ENCODE measurements at regions not wholly inside any gene's neighbourhood (a gene's known extent, or its start where the extent isn't known, plus 50 kb on each side); places are given as distances from the start of the nearest gene placed in this dataset.

GRCh38 chr2:15084826-15085489, 452.4 kb downstream of the LRATD1 start:
- ChIA-PET POLR2A (interaction anchor here (0.6 kb wide), 1 partner anchor 607 kb away, joined by 3 read pairs; no protein-coding TSS in a partner anchor), CTCF (ENCODE audit: low intra/inter-chr PET ratio) (no interaction called here)
- under 1% methylated on average over 31 of the region's 33 CpGs for WGBS (ENCODE audit: insufficient coverage, low coverage, missing lambda C conversion rate)
- no peak overlapping the region for H2AFZ ChIP-seq (ENCODE audit: low read depth, low read length)
- peaks cover 0 to 5% of the 10 kb centered on the region in 2 experiments; a peak in 1 of 5 replicates for H3K4me1 ChIP-seq (replicated peaks in 1 of 2; ENCODE audit: control insufficient read depth in 2 of 2, insufficient read depth in 2 of 2, low read length in 2 of 2)
- H3K27ac ChIP-seq (ENCODE audit: extremely low read depth, low read depth, low read length): no peak overlapping the region
- BruUV-seq (replicated peaks): no TSS peak
- no peak overlapping the region for H3K4me3 ChIP-seq
- FAIRE-seq (no peak), DNase-seq (ENCODE audit: extremely low read depth in 1 of 4, low spot score in 3 of 4) (no peak), ATAC-seq (peak; percentile 68)
- H3K4me2 ChIP-seq (ENCODE audit: insufficient read depth, low read length): no peak overlapping the region
- H3K9ac ChIP-seq (ENCODE audit: insufficient read depth in 1 of 2, low read depth in 2 of 2, low read length in 2 of 2): 0 out of 4 replicates have a peak overlapping the region, but pooled peaks of 1 of the 2 experiments have one; percentile 31
- no peaks in the 10 kb centered on the region for H3K9me3 ChIP-seq (replicated peaks; ENCODE audit: control insufficient read depth, insufficient read depth, low read depth, low read length)
- H3K79me2 ChIP-seq (ENCODE audit: control insufficient read depth, insufficient read depth, low read length): no peaks in the 10 kb centered on the region
- H3K36me3 ChIP-seq (ENCODE audit: control insufficient read depth, insufficient read depth, low read length): no peaks in the 10 kb centered on the region
- in situ Hi-C loops (cut with MboI) (no loop called here), intact Hi-C loops (cut with micrococcal nuclease) (no loop called here)
- H3K9me1 ChIP-seq (ENCODE audit: control insufficient read depth, insufficient read depth, low read length): no peaks in the 10 kb centered on the region
- peaks cover 0 to 17% of the 10 kb centered on the region in 2 experiments; a peak in 2 of 5 replicates for H3K27me3 ChIP-seq (ENCODE audit: control insufficient read depth in 2 of 2, insufficient read depth in 2 of 2, low read length in 2 of 2)
- no peaks in the 10 kb centered on the region for H4K20me1 ChIP-seq (replicated peaks; ENCODE audit: control insufficient read depth, insufficient read depth, low read length)
- no peak for TF ChIP-seq CREB5 (CRISPR knock-in tag; IDR thresholded peaks at IDR 0.05)
- TF ChIP-seq ZNF143 (CRISPR knock-in tag; IDR thresholded peaks at IDR 0.05): no peak
- no peak for TF ChIP-seq CEBPB (tag; IDR thresholded peaks at IDR 0.05)

- TF ChIP-seq CBX3 (IDR thresholded peaks at IDR 0.05; ENCODE audit: borderline replicate concordance in 1 of 2, low read length in 2 of 2) (no peak), NELFE (IDR thresholded peaks at IDR 0.05; ENCODE audit: insufficient read depth, insufficient read length) (no peak), THRA (IDR thresholded peaks at IDR 0.05) (no peak)
- no peak for DNase-seq (ENCODE audit: extremely low read depth in 1 of 4, low spot score in 3 of 4)
- H3K4me2 ChIP-seq (ENCODE audit: insufficient read depth, low read length): no peak overlapping the region
- H3K9me1 ChIP-seq (ENCODE audit: control insufficient read depth, insufficient read depth, low read length): no peaks in the 10 kb centered on the region
- H3K36me3 ChIP-seq (ENCODE audit: control insufficient read depth, insufficient read depth, low read length): no peaks in the 10 kb centered on the region
- intact Hi-C loops (cut with micrococcal nuclease) (no loop called here), in situ Hi-C loops (cut with MboI) (no loop called here)
- no peak for ATAC-seq
- ChIA-PET CTCF (ENCODE audit: low intra/inter-chr PET ratio) (no interaction called here), POLR2A (no interaction called here)
- no peak overlapping the region for H2AFZ ChIP-seq (ENCODE audit: low read depth, low read length)
- no peak overlapping the region for H3K9ac ChIP-seq (ENCODE audit: insufficient read depth in 1 of 2, low read depth in 2 of 2, low read length in 2 of 2)
- no peak overlapping the region for H3K4me3 ChIP-seq
- no peaks in the 10 kb centered on the region for H3K4me1 ChIP-seq (replicated peaks in 1 of 2; ENCODE audit: control insufficient read depth in 2 of 2, insufficient read depth in 2 of 2, low read length in 2 of 2)
- H3K27ac ChIP-seq (ENCODE audit: extremely low read depth, low read depth, low read length): no peak overlapping the region
- H4K20me1 ChIP-seq (replicated peaks; ENCODE audit: control insufficient read depth, insufficient read depth, low read length): no peaks in the 10 kb centered on the region
- H3K79me2 ChIP-seq (ENCODE audit: control insufficient read depth, insufficient read depth, low read length): no peaks in the 10 kb centered on the region
- 18% methylated on average over 1 of the region's 1 CpG for WGBS (ENCODE audit: insufficient coverage, low coverage, missing lambda C conversion rate)
- peaks cover 5 to 6% of the 10 kb centered on the region in 2 experiments; a peak in 3 of 5 replicates for H3K27me3 ChIP-seq (ENCODE audit: control insufficient read depth in 2 of 2, insufficient read depth in 2 of 2, low read length in 2 of 2)
- FAIRE-seq: no peak
- no peaks in the 10 kb centered on the region for H3K9me3 ChIP-seq (replicated peaks; ENCODE audit: control insufficient read depth, insufficient read depth, low read depth, low read length)
- BruUV-seq (replicated peaks): no TSS peak
These were observed 459.7 kb downstream of the LRATD1 start for GRCh38 chr2:15092181-15092580.

All from K562 (cell line).